ENCODE measurements at regions not wholly inside any gene's neighbourhood (a gene's known extent, or its start where the extent isn't known, plus 50 kb on each side); places are given as distances from the start of the nearest gene placed in this dataset.

DNA sequence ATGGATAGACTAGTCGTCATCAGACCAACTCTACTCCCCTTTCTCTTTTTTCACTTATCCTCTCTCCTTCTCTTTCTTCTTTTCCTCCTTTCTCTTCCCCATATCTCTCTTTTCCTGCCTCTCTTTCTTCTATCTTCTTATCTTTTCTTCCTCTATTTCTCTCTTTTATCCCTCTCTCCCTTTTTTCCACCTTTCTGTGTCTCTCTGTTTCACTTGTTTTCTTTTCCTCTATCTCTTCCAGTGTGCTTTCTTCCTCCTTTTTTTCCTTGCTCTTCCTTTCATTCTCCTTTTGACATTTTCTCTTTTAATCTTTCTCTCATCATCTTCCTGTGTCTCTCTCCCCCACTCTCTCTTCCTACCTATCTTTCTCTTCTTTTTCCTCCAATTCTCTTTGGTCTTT is 159.0 kb upstream of the PTGFR start:
- TF ChIP-seq STAT5B (CRISPR knock-in tag; IDR thresholded peaks at IDR 0.05) (no peak), FOSL1 (tag; conservative IDR thresholded peaks at IDR 0.05) (no peak), CTCF (IDR thresholded peaks at IDR 0.05 in 2 of 3, conservative IDR thresholded peaks at IDR 0.05 in 1 of 3; ENCODE audit: insufficient read depth in 2 of 3, low read depth in 1 of 3, low read length in 3 of 3) (no peak), ZNF408 (CRISPR knock-in tag; IDR thresholded peaks at IDR 0.05; ENCODE audit: low read depth) (no peak), EGR1 (conservative IDR thresholded peaks at IDR 0.05) (no peak), EZH2 (IDR thresholded peaks at IDR 0.05; ENCODE audit: borderline replicate concordance, low read depth, low read length) (no peak), RBM25 (IDR thresholded peaks at IDR 0.05; ENCODE audit: low read depth, low read length, severe bottlenecking) (no peak), SP1 (CRISPR knock-in tag; IDR thresholded peaks at IDR 0.05) (no peak), NBN (IDR thresholded peaks at IDR 0.05; ENCODE audit: low read depth) (no peak), KDM2B (CRISPR knock-in tag; IDR thresholded peaks at IDR 0.05) (no peak)

All from K562 (cell line).